DND-41 (cell line): ENCODE measurements at regions not wholly inside any gene's neighbourhood (a gene's known extent, or its start where the extent isn't known, plus 50 kb on each side); places are given as distances from the start of the nearest gene placed in this dataset.

Source experiments
- EZH2 ChIP-seq: IDR thresholded peaks from 3 replicates; pipeline ENCODE4 v1.6.1; 2012; ENCODE audit warnings: borderline replicate concordance, low read depth, mild to moderate bottlenecking, moderate library complexity, low read length, inconsistent platforms; ENCODE audit not compliant: severe bottlenecking
- TF ChIP-seq, protein P1 (sequence below): IDR thresholded peaks from 2 replicates; pipeline ENCODE4 v1.5.1; 2012; ENCODE audit warnings: borderline replicate concordance, low read length, moderate library complexity, mild to moderate bottlenecking; ENCODE audit not compliant: poor library complexity, severe bottlenecking; ENCODE audit errors: extremely low read depth

DNA sequence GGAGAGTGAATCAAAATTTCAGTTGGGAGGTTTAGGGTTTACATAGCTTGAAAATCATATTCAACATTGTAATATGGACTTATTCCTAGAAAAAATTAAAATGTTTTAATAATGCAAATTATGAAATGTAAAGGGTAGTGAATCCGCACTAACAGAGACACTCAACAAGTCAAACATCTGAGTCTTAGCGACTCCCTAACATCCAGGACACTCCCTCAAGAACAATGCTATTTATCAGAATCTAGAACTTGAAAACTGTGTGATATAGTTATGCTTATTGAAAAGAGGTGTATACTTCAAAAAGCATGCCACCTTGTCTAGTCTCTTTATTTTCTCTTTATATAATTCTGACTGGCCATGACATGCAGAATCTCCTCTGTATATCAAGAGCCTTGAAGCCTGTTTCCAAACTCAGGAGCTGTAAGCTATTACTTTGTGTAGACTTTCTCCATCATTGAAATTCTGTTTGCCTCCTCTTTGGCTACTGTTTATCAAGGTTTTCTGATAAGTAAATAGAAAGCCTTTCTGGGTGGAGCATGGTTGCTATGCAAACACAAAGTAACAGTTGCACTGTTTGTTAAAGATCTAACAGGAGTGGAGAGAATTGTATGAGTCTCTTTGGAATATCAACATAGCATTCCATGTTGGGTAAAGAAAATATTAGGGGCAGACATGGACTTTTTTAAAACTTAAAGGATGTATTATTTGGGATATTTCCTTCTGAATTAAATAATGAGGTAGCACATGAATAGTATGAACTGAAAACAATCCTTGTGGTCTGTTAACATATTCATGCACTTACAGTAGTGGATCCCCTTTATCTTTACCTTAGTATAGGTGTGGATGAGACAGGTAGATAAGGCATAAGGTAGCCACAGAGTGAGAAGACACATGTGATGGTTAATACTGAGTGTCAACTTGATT lies 56.4 kb upstream of the MBNL2 start:
- TF ChIP-seq, protein P1, sequence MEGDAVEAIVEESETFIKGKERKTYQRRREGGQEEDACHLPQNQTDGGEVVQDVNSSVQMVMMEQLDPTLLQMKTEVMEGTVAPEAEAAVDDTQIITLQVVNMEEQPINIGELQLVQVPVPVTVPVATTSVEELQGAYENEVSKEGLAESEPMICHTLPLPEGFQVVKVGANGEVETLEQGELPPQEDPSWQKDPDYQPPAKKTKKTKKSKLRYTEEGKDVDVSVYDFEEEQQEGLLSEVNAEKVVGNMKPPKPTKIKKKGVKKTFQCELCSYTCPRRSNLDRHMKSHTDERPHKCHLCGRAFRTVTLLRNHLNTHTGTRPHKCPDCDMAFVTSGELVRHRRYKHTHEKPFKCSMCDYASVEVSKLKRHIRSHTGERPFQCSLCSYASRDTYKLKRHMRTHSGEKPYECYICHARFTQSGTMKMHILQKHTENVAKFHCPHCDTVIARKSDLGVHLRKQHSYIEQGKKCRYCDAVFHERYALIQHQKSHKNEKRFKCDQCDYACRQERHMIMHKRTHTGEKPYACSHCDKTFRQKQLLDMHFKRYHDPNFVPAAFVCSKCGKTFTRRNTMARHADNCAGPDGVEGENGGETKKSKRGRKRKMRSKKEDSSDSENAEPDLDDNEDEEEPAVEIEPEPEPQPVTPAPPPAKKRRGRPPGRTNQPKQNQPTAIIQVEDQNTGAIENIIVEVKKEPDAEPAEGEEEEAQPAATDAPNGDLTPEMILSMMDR: no peak
- TF ChIP-seq EZH2: no peak
